SKM-1 treated with dmso at 0.1 percent for 144 hours (cell line): ENCODE measurements at regions not wholly inside any gene's neighbourhood (a gene's known extent, or its start where the extent isn't known, plus 50 kb on each side); places are given as distances from the start of the nearest gene placed in this dataset.
"Not testable (repeated sequence)": the region's sequence is repeated elsewhere in the genome, so short reads cannot be mapped to it uniquely, and the experiment has no call there.

Experiments
- DNase-seq: peaks from one replicate; lab custom pipeline; 2025; ENCODE audit not compliant: unreplicated experiment; lab: John Stamatoyannopoulos, UW

GRCh38 chr18:7178568-7178967 is 52.3 kb upstream of the LRRC30 start:
- not testable (repeated sequence) for DNase-seq

- peak; percentile 54 for DNase-seq
Measured at GRCh38 chr18:7177116-7177744, 53.7 kb upstream of the LRRC30 start.

- no peak for DNase-seq
Measured at GRCh38 chr18:7174344-7175095, 56.4 kb upstream of the LRRC30 start.

- no peak for DNase-seq
Measured at GRCh38 chr18:7173216-7173615, 55.6 kb upstream of the LAMA1 start.

- DNase-seq, result no peak
Measured at GRCh38 chr18:7172611-7173010, 55.0 kb upstream of the LAMA1 start.

- DNase-seq, result no peak
Measured at GRCh38 chr18:7170292-7170691, 52.7 kb upstream of the LAMA1 start.

GRCh38 chr18:7169601-7170000 is 52.0 kb upstream of the LAMA1 start:
- no peak for DNase-seq

GRCh38 chr18:7168408-7168807 is 50.8 kb upstream of the LAMA1 start:
- DNase-seq, result no peak
